ENCODE measurements at regions not wholly inside any gene's neighbourhood (a gene's known extent, or its start where the extent isn't known, plus 50 kb on each side); places are given as distances from the start of the nearest gene placed in this dataset.

DNA sequence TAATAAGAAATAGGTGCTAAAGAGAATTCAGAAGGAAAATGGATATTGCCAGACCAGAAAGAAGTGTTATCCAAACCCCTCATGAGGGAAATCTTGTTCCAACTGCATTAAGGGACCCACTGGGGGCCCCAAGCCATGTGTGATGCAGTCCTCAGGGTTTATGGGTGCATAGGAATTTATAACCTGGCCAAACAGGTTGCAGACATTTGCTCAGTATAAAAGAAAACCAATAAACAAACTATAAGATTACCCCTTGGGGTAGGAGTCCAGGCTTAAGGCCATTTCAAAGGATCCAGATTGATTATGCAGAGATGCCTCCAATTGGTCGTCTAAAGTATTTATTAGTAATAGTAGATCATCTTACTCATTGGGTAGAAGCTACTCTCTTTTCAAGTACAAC, 240.9 kb upstream of the DIO3 start:
- H3K27ac ChIP-seq (ENCODE audit: low read length), result no peak overlapping the region
- no peaks in the 10 kb centered on the region for H3K27me3 ChIP-seq (ENCODE audit: insufficient read depth, low read depth, low read length)
- no peak overlapping the region for H3K4me3 ChIP-seq (ENCODE audit: low read length)
- no peak overlapping the region for H3K4me2 ChIP-seq (ENCODE audit: low read length)
- TF ChIP-seq, protein P1, sequence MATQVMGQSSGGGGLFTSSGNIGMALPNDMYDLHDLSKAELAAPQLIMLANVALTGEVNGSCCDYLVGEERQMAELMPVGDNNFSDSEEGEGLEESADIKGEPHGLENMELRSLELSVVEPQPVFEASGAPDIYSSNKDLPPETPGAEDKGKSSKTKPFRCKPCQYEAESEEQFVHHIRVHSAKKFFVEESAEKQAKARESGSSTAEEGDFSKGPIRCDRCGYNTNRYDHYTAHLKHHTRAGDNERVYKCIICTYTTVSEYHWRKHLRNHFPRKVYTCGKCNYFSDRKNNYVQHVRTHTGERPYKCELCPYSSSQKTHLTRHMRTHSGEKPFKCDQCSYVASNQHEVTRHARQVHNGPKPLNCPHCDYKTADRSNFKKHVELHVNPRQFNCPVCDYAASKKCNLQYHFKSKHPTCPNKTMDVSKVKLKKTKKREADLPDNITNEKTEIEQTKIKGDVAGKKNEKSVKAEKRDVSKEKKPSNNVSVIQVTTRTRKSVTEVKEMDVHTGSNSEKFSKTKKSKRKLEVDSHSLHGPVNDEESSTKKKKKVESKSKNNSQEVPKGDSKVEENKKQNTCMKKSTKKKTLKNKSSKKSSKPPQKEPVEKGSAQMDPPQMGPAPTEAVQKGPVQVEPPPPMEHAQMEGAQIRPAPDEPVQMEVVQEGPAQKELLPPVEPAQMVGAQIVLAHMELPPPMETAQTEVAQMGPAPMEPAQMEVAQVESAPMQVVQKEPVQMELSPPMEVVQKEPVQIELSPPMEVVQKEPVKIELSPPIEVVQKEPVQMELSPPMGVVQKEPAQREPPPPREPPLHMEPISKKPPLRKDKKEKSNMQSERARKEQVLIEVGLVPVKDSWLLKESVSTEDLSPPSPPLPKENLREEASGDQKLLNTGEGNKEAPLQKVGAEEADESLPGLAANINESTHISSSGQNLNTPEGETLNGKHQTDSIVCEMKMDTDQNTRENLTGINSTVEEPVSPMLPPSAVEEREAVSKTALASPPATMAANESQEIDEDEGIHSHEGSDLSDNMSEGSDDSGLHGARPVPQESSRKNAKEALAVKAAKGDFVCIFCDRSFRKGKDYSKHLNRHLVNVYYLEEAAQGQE (IDR thresholded peaks at IDR 0.05; ENCODE audit: borderline replicate concordance), result no peak
- TF ChIP-seq SMC3 (conservative IDR thresholded peaks at IDR 0.05; ENCODE audit: poor library complexity), result no peak
- no peak for TF ChIP-seq EZH2 (IDR thresholded peaks at IDR 0.05; ENCODE audit: borderline replicate concordance, insufficient read depth, low read length, poor library complexity, severe bottlenecking)
- no peak for TF ChIP-seq TAF1 (IDR thresholded peaks at IDR 0.05; ENCODE audit: low read depth)
- TF ChIP-seq CTCF (IDR thresholded peaks at IDR 0.05; ENCODE audit: poor library complexity, severe bottlenecking), result no peak
- no peak for TF ChIP-seq EP300 (conservative IDR thresholded peaks at IDR 0.05; ENCODE audit: poor library complexity, severe bottlenecking)
- no peak for TF ChIP-seq RAD21 (conservative IDR thresholded peaks at IDR 0.05)
- no peak for TF ChIP-seq POLR2AphosphoS5 (IDR thresholded peaks at IDR 0.05)
- TF ChIP-seq MXI1 (conservative IDR thresholded peaks at IDR 0.05; ENCODE audit: poor library complexity, severe bottlenecking), result no peak
- no peaks in the 10 kb centered on the region for H3K9me2 ChIP-seq (ENCODE audit: insufficient read depth, low read length)
- no peaks in the 10 kb centered on the region for H4K20me1 ChIP-seq (ENCODE audit: insufficient read depth)
- no peak overlapping the region for H2AFZ ChIP-seq (ENCODE audit: low read depth, low read length)
- H3F3A ChIP-seq (ENCODE audit: insufficient read depth, low read length, poor library complexity, severe bottlenecking), result no peaks in the 10 kb centered on the region
- H3K9ac ChIP-seq (ENCODE audit: low read length), result no peak overlapping the region
- no peaks in the 10 kb centered on the region for H3K36me3 ChIP-seq (ENCODE audit: insufficient read depth, low read length)
- peaks cover 3% of the 10 kb centered on the region for H3K9me3 ChIP-seq (ENCODE audit: low read length)
- H3K79me2 ChIP-seq (replicated peaks; ENCODE audit: insufficient read depth, low read length), result no peaks in the 10 kb centered on the region

GRCh38 chr14:101322223-101322622, 239.1 kb upstream of the DIO3 start:
- TF ChIP-seq POLR2AphosphoS5 (IDR thresholded peaks at IDR 0.05) (no peak), CTCF (IDR thresholded peaks at IDR 0.05; ENCODE audit: poor library complexity, severe bottlenecking) (no peak), EZH2 (IDR thresholded peaks at IDR 0.05; ENCODE audit: borderline replicate concordance, insufficient read depth, low read length, poor library complexity, severe bottlenecking) (no peak), RAD21 (conservative IDR thresholded peaks at IDR 0.05) (no peak)
- Histone ChIP-seq H3F3A (ENCODE audit: insufficient read depth, low read length, poor library complexity, severe bottlenecking) (no peaks in the 10 kb centered on the region), H4K20me1 (ENCODE audit: insufficient read depth) (no peaks in the 10 kb centered on the region), H3K9me3 (ENCODE audit: low read length) (peaks cover 3% of the 10 kb centered on the region), H3K4me3 (ENCODE audit: low read length) (no peak overlapping the region), H3K79me2 (replicated peaks; ENCODE audit: insufficient read depth, low read length) (no peaks in the 10 kb centered on the region), H3K27me3 (ENCODE audit: insufficient read depth, low read depth, low read length) (no peaks in the 10 kb centered on the region), H3K9ac (ENCODE audit: low read length) (no peak overlapping the region), H3K9me2 (ENCODE audit: insufficient read depth, low read length) (no peaks in the 10 kb centered on the region), H3K27ac (ENCODE audit: low read length) (no peak overlapping the region), H3K4me2 (ENCODE audit: low read length) (no peak overlapping the region), H2AFZ (ENCODE audit: low read depth, low read length) (no peak overlapping the region), H3K36me3 (ENCODE audit: insufficient read depth, low read length) (no peaks in the 10 kb centered on the region)

Data from neural cell (in vitro differentiated cells).